Epithelial cell of proximal tubule (primary cell): ENCODE measurements at regions not wholly inside any gene's neighbourhood (a gene's known extent, or its start where the extent isn't known, plus 50 kb on each side); places are given as distances from the start of the nearest gene placed in this dataset.

Experiments used
- DNase-seq: peaks from one replicate; pipeline ENCODE4 v3.0.0-alpha.2; 2011; ENCODE audit warnings: low read depth
- H3K4me3 ChIP-seq: 2 replicates; pipeline ENCODE4 v1.5.1; 2011; ENCODE audit warnings: low read depth, mild to moderate bottlenecking, low read length
- TF ChIP-seq, protein P1 (sequence below): conservative IDR thresholded peaks from 2 replicates; pipeline ENCODE4 v1.5.1; 2012; ENCODE audit warnings: low read depth, mild to moderate bottlenecking, low read length

DNA sequence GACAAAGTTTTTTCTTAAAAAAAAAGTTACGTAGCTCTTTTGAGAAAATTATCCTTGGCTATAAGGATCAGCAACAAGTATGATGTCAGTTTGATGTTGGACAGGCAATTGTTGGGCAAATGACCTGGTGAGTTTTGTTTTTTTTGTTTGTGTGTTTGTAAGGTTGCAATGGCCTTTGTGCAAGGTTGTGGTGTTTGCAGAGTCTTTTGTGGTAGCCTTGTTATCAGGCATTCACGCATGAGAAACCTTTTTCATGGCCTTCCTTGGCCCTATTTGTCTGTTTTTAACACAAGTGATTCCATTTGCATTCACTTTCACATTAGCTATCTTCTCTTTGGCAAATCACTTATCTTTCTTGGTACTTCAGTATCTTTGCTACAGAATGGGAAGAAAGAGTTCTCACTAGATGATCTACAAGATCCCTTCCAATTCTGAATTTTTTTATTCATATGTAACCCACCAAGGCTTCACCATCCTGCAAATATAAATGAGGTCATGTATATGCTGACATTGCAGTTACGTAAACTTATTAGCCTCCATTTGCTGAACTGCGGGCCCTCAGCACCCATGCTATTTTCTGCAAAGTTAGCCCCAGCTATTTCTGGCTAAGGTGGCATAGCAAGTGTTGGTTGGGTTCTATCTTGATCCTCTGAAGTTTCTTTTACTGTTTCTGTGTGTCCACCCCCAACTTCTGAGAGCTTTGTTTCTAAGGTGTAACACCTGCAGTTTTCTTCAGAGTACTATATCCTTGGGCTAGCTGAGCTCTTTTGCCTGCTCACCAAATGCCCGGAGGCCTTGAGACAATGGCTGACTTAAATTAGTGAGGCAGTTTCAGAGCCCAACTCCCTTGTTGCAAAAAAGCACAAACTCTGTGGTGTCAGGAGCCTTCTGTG, 667.1 kb downstream of the IRS1 start:
- H3K4me3 ChIP-seq: no peak overlapping the region
- TF ChIP-seq, protein P1, sequence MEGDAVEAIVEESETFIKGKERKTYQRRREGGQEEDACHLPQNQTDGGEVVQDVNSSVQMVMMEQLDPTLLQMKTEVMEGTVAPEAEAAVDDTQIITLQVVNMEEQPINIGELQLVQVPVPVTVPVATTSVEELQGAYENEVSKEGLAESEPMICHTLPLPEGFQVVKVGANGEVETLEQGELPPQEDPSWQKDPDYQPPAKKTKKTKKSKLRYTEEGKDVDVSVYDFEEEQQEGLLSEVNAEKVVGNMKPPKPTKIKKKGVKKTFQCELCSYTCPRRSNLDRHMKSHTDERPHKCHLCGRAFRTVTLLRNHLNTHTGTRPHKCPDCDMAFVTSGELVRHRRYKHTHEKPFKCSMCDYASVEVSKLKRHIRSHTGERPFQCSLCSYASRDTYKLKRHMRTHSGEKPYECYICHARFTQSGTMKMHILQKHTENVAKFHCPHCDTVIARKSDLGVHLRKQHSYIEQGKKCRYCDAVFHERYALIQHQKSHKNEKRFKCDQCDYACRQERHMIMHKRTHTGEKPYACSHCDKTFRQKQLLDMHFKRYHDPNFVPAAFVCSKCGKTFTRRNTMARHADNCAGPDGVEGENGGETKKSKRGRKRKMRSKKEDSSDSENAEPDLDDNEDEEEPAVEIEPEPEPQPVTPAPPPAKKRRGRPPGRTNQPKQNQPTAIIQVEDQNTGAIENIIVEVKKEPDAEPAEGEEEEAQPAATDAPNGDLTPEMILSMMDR: no peak
- no peak for DNase-seq

DNA sequence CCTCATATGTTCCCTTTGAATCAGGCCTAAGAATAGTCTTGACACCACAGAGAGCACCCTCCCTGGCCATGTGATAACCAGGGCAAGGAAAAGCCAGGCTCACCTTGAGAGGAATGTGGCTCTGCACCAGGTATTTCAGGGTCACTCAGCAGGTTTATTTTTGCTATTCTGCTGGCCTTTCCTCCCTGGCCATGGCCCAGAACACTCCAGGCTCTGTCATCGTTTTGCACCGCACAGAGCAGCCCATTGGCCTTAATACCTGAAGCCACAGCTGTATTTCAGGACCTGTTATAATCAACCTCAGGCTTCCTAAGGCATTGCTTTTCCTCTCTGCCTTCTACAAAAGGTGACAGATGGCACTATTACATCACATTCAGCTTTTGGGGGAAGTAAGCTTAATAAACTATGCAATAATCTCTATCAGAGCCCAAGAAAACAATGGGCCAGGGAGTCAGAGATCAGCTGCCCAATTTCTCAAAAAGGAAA, 668.3 kb downstream of the IRS1 start:
- no peak overlapping the region for H3K4me3 ChIP-seq
- no peak for DNase-seq
- TF ChIP-seq, protein P1: no peak

DNA sequence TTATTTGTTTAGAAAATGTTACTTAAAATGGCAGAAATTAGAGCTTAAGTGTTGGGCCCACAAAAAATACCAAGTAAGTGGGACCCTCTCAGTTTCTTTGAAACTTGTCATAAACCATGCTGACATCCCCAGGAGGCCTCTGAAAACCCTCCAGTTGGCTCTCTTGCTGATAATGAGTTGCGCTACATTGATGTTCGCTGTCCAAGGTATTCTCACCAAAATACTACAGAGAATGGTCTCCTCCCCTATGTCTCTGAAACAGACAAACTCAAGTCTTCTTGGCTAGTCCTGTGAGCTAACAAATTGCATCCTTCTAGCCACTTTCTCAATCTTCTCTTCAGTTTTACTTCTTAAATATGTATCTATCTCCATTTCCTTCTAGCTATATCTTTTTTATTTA, 669.4 kb downstream of the IRS1 start:
- TF ChIP-seq, protein P1: no peak
- H3K4me3 ChIP-seq: no peak overlapping the region
- DNase-seq: no peak

DNA sequence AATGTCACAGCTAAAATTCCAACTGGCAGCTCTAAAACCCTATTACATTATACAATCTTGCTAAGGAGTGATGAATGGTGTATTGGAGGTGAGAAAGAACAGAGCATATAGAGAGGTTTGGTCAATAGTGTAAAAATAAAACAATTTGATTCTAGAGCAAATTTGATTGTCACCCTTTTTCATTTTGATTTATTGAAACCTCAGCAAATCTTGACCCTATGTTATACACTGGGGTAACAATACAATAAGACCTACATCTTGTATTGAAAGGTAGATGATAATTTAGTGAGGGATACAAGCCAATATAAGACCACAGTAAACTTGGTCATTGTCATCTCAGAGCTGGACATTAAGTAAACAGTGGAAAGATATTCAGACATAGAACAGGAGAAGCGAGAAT, 671.9 kb downstream of the IRS1 start:
- no peak overlapping the region for H3K4me3 ChIP-seq
- no peak for DNase-seq
- TF ChIP-seq, protein P1: no peak

DNA sequence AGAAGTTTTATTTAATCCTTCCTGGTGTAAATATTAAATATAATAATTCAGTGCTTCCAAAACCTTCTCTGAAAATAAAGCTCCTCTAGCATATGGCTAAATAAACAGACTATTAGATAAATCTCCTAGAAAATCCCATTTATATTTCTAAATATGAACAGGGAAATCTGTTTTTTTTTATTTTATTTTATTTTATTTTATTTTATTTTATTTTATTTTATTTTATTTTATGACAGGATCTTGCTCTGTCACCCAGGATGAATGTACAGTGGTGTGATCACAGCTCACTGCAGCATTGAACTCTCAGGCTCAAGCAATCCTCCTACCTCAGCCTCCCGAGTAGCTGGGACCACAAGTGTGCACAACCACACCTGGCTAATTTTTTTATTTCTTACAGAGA, 673.5 kb downstream of the IRS1 start:
- DNase-seq: no peak
- TF ChIP-seq, protein P1: no peak
- H3K4me3 ChIP-seq: no peak overlapping the region

DNA sequence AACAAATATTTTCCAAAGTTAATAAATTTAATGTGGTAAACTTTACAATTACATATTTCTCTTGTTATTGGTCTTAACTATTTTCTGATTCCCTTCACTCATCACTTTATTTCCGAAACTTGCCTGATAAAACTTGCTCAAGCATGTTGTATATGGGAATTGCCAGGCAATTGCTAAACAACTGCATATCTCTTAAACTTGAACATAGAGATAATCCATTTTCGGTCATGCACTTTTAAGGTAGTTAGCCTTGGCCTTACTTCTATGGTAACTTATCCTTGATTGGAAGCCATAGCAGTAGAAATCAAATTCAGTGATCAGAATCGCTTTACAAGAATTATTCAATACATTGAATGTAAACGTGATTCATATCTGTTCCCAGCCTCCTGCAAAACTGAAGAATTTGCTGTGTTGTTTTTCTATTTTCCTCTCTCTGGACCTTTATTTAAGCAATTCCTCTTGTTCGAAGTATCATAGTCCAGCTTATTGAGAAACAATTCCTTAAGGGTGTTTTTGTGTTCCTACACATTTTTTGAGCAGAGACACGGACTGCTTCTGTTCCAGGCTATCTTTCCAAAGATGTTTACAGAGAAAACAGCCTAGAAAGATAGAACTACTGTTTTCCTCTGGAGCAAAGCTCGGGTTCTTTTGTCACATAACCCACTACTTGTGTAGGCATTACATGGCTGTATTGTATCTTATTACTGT, 674.3 kb downstream of the IRS1 start:
- H3K4me3 ChIP-seq: no peak overlapping the region
- DNase-seq: no peak
- TF ChIP-seq, protein P1: no peak
